Fibroblast of mammary gland (primary cell): ENCODE measurements at regions not wholly inside any gene's neighbourhood (a gene's known extent, or its start where the extent isn't known, plus 50 kb on each side); places are given as distances from the start of the nearest gene placed in this dataset.

ENCODE experiments used
- DNase-seq: peaks from one replicate; pipeline ENCODE4 v3.0.0-alpha.2; 2010; ENCODE audit warnings: low read depth
- H3K4me3 ChIP-seq: 2 replicates; pipeline ENCODE4 v1.5.1; 2011; ENCODE audit warnings: low read depth, mild to moderate bottlenecking, low read length, moderate library complexity; ENCODE audit not compliant: control insufficient read depth
- TF ChIP-seq, protein P1 (sequence below): conservative IDR thresholded peaks from 2 replicates; pipeline ENCODE4 v1.5.1; 2011; ENCODE audit warnings: low read depth, low read length, inconsistent platforms; ENCODE audit not compliant: control insufficient read depth, insufficient read depth

- DNase-seq: no peak
- no peak overlapping the region for H3K4me3 ChIP-seq
- TF ChIP-seq, protein P1, sequence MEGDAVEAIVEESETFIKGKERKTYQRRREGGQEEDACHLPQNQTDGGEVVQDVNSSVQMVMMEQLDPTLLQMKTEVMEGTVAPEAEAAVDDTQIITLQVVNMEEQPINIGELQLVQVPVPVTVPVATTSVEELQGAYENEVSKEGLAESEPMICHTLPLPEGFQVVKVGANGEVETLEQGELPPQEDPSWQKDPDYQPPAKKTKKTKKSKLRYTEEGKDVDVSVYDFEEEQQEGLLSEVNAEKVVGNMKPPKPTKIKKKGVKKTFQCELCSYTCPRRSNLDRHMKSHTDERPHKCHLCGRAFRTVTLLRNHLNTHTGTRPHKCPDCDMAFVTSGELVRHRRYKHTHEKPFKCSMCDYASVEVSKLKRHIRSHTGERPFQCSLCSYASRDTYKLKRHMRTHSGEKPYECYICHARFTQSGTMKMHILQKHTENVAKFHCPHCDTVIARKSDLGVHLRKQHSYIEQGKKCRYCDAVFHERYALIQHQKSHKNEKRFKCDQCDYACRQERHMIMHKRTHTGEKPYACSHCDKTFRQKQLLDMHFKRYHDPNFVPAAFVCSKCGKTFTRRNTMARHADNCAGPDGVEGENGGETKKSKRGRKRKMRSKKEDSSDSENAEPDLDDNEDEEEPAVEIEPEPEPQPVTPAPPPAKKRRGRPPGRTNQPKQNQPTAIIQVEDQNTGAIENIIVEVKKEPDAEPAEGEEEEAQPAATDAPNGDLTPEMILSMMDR: no peak
Measured at GRCh38 chr20:59382157-59382725, 81.8 kb downstream of the EDN3 start.

GRCh38 chr20:59382907-59383306 is 82.5 kb downstream of the EDN3 start:
- TF ChIP-seq, protein P1: no peak
- no peak overlapping the region for H3K4me3 ChIP-seq
- DNase-seq: no peak

- H3K4me3 ChIP-seq: no peak overlapping the region
- DNase-seq: no peak
Measured at GRCh38 chr20:59385038-59385437, 84.6 kb downstream of the EDN3 start.

DNA sequence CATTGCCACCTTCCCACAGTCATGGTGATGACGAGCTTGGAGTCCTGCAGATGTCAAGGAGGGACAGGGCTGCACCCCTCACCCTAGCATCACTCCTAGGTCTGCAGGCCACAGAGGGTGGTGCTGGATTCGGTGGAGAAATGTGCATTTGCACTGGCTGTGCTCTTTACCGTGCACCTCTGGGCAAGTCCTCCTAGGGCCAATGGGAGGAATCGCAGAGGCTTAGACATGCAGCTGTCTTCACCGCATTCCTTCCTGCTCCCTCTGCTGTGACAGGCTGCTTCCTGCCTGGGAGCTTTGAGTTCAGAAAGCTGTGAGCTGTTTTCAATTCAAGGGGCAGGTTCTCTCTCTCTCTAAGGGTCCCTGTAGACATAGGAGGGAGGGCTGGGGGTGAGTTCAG is 85.1 kb downstream of the EDN3 start:
- TF ChIP-seq, protein P1: no peak
- H3K4me3 ChIP-seq: no peak overlapping the region
- no peak for DNase-seq

More at GRCh38 chr20:59385038-59385437, 84.6 kb downstream of the EDN3 start:
- TF ChIP-seq, protein P1: no peak

GRCh38 chr20:59386809-59387208 is 86.4 kb downstream of the EDN3 start:
- no peak overlapping the region for H3K4me3 ChIP-seq
- TF ChIP-seq, protein P1: no peak
- no peak for DNase-seq

DNA sequence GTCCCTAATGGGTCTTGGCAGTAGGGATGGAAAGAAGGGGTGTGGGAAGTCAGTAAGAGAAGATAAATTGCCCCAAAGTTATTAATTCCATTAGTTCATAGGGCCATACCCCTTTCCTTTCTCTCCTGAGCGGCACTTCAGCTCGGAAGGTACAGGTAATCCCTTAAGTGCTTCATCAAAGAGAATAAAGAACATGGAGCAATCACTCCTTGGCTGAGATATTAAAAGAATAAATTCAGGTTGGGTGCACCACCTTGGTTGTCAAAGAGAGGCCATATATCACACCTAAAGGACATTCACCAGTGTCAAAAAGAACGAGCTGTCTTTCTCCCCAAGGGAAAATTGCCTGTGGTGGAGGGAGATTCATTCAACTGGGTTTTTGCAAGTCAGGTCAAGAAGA is 87.5 kb downstream of the EDN3 start:
- TF ChIP-seq, protein P1: no peak
- no peak overlapping the region for H3K4me3 ChIP-seq
- DNase-seq: no peak

DNA sequence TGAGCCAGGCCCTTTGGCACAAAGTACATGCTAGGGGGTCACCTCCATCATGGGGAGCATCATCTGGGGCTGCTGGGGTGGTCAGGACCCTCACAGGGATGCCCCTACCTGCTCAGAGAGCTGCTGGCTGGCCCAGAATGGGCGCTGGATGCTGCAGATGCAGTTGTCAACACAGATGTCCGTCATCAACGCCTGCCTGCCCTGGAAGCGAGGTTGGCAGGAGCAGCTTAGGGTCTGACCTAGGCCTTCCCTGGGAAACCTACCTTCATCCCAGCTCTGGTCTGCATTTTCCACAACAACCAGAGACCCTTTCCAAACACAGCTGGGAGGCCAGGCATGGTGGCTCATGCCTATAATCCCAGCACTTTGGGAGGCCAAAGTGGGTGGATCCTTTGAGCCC is 88.0 kb downstream of the EDN3 start:
- H3K4me3 ChIP-seq: no peak overlapping the region
- TF ChIP-seq, protein P1: no peak
- no peak for DNase-seq
